Germinal center (tissue), 1 donor: ENCODE measurements at regions not wholly inside any gene's neighbourhood (a gene's known extent, or its start where the extent isn't known, plus 50 kb on each side); places are given as distances from the start of the nearest gene placed in this dataset.
A peak's percentile ranks its signal among the peaks of the same experiment; 100 is the strongest.
"Not testable (repeated sequence)": the region's sequence is repeated elsewhere in the genome, so short reads cannot be mapped to it uniquely, and the experiment has no call there.

Source experiments
- DNase-seq: peaks from one replicate; pipeline ENCODE4 v3.0.0; 2012; ENCODE audit warnings: mixed read lengths, low spot score

DNA sequence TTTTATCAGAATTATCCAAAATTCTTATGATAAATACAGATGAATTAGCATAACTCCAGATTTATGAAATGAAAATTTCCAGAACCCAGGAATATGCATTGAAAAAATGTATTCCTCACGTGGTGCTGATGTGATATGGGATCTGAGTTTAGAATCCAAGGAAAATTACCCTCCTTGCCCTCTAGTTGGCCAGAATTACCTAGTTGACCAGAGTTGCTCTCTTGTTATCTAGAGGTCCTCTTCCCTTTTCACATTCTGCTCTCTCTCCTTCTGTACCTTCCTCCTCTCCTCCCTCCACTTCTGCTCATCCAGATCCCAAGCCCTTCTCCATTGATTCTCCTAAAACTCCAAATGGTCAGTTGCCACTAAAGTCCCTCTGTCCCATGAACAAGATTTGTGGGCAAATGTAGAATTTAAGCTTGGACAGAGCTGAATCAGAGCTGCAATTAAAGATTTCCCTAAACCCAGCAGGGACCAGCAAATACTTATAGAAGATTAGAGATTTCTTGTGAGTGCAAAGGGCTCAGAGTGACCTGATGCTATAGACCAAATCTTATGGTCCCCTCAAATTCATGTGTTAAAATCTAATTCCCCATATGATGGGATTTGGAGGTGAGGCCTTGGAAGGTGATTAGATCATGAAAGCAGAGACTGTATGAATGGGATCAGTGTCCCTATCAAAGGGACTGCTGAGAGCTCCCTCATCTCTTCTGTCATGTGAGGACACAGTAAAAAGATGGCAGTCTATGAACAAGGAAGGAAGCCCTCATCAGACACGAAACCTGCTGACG lies 103.2 kb upstream of the IGLL5 start:
- DNase-seq = no peak

DNA sequence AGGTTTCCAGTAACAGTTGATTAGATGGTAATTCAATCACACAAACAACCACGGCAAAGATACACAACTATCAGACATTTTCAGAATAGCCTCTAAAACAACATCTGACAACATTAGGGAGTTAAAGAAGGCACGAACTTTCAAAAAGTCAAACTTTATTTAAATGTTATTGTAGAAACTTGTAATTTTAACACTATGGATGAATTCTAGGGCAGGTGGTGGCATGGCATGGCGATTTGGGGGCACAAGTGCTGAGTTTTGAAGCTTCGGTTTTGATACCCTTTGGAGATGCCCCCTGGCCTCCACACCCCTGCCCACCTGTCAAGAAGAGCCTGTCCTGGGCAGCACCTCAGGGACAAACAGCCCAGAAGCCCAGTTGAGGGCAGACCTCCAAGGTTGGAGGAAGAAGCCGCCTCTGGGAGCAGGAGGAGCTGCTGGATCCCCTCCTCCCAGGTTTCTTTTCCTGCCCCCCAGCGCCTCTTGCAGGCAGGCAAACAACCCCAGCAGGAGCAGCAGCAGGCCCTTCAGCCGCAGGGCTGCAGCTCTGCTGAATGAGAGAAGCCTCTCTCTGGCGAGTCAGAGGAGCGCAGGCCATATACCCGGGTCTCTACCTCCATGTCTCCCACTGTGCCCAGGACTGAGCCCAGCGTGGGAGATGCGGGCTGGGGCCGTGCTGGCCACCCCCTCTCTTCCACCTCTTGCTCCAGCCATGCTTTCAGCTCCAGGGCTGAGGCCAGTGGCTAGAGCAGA lies 102.1 kb upstream of the IGLL5 start:
- no peak for DNase-seq

GRCh38 chr22:22786301-22787115 lies 101.1 kb upstream of the IGLL5 start:
- no peak for DNase-seq

GRCh38 chr22:22787151-22787550 lies 100.5 kb upstream of the IGLL5 start:
- no peak for DNase-seq

GRCh38 chr22:22787786-22788459 lies 99.7 kb upstream of the IGLL5 start:
- peak; percentile 65 for DNase-seq

DNA sequence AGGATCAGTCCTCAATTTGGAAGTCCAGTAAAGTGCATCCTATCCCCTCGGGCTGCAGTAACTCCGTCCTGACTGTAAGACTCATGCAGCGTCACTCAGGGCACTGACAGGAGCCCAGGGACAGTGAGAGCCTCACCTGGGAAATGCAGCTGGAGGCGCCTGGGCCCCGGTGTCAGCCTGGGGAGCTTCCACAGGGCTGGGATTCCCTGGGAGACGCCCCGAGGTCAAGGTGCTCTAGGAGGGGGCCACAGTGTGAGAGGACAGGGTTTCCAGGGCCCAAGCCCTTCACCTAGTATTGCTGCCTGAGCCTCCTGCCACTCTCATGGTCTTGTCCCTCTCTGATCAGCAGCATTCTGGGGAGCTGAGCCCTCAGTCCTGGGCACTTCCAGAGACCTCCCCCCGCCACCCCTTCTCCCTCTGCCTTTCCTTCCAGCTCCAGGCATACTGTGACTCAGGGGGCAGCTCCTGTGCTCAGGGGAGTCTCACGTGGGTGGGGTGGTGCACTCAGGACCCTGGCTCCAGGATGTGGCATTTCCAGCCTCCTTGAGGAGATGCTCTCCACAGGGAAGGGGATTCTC lies 99.1 kb upstream of the IGLL5 start:
- no peak for DNase-seq

DNA sequence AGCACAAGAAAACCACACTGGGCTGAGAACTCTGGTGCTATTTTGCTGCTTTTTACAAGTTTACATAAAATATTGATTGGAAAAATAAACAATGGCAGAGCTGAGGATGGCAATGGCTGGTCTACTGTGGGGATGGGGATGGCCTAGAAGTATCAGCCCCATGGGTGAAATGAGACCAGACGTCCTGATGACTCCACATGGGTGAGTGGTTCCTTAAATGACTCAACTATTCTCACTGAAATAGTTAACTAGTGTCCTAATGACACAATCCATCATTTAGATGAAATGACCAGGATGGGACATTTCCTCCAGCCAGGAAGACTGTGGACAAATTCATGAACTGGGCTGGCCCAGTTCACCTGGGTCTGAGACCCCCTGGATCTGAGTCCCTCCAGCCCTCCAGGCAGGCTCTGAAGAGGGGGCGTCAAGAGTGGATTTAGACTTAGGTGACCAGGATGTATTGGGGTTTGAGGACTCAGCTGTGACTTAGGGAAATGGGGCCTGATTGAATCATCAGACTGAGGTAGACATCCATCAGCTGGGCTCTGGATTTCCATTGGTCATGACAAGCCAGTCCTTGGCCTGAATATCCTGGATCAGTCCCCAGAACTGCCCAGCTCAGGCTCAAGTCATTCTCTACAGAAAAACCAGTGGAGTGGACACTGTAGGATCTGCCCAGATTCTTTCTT lies 98.2 kb upstream of the IGLL5 start:
- DNase-seq = no peak

DNA sequence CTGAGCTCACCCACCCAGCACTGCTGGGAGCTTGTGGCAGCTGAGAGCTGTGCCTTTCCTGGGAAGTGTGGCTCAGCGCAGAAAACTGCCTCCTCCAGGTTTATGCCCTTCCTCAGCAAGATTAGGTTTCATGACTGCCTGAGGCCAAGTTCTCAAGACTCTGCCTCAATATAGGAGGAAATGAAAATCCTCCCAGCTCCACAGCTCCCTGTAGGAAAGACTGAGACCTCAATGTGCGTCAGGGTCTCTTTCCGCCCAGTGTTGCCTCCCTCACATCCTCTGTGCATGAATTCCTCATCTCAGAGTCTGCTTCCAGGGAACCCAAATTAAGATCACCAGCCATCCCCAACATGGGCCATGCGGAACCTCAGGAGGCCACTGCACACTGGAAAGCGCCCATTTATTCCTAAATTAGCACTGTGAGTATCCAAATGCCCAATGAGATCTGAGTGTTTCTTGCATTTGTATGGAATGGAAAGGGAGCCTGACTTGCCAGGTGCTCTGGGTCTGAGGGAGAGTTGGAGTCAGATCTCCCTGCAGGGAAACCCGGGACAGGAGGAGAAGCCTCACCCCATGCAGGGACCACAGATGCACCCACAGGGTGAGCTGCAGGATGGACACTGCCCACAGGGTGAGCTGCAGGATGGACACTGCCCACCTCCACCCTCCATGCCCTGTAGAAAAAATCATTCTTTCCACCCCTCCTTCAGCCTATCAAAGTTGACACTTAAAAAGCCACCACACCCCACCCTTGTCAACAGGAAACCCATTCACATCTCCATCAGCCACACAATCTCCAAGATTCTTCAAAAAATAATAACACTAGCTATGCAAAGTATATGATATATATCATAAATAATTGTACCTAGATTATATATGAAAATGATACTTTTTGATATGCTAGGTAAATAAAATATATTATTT lies 97.4 kb upstream of the IGLL5 start:
- DNase-seq = no peak

- no peak for DNase-seq
Observed at GRCh38 chr22:22791438-22792181, 96.0 kb upstream of the IGLL5 start.

DNA sequence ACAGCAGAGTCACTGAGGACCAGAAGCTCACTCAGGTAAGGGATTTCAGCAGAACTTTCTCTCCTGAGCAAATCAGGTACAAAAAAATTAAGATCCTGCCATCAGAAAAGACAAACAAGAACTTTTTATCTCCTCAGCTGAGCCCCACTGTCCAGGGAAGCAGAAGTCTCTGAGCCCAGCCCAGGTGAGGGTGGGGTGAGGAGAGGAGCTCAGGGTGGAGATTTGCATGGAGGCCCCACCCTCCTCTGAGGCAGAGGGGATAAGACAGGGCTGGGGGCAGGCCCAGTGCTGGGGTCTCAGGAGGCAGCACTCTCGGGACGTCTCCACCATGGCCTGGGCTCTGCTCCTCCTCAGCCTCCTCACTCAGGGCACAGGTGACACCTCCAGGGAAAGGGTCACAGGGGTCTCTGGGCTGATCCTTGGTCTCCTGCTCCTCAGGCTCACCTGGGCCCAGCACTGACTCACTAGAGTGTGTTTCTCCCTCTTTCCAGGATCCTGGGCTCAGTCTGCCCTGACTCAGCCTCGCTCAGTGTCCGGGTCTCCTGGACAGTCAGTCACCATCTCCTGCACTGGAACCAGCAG lies 95.3 kb upstream of the IGLL5 start:
- not testable (repeated sequence) for DNase-seq

GRCh38 chr22:22795639-22796038 lies 92.0 kb upstream of the IGLL5 start:
- DNase-seq = not testable (repeated sequence)

DNA sequence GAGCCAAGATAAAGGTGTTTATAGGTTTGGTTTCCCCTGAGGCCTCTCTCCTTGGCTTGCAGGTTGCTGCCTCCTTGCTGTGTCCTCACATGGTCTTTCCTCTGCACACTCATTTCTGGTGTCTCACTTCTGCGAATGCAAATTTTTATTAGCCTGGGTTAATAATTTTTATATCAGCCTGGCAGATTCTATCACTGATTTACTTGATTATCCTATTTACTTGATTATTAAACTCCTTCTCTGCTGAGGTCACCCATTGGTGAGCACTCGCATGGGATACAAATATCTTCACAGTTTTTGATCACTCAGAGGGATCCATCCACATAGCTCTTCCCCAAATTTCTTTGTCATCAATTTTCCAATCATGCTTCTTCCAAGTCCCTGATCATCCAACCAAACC lies 90.9 kb upstream of the IGLL5 start:
- no peak for DNase-seq

DNA sequence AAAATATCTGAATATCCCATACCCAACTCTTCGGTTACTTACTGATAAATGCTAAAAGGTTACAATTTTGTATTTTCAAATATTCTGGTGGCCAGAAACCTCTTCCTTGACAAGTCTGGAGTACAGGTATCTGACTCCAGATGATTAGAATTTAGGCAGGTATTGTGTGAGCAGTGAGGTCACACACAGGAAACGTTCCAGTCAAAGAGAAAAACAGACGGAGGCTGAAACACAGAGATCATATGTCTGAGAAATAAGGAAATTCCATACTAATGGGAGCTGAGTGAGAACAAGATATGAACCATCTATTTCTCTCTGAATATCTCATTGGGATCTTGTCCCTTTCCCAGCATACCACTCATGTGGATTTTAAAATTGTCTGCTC lies 89.4 kb upstream of the IGLL5 start:
- DNase-seq = no peak

- DNase-seq = no peak
Observed at GRCh38 chr22:22798716-22799115, 88.9 kb upstream of the IGLL5 start.

GRCh38 chr22:22799561-22799960 lies 88.1 kb upstream of the IGLL5 start:
- DNase-seq = no peak

- DNase-seq = no peak
Observed at GRCh38 chr22:22800716-22801115, 86.9 kb upstream of the IGLL5 start.

GRCh38 chr22:22802339-22802970 lies 85.2 kb upstream of the IGLL5 start:
- DNase-seq = peak; percentile 65

- no peak for DNase-seq
Observed at GRCh38 chr22:22803285-22803853, 84.2 kb upstream of the IGLL5 start.
